ENCODE measurements at regions not wholly inside any gene's neighbourhood (a gene's known extent, or its start where the extent isn't known, plus 50 kb on each side); places are given as distances from the start of the nearest gene placed in this dataset.

GRCh38 chr3:2041931-2042330 is 56.7 kb upstream of the CNTN4 start:
- H3K27ac ChIP-seq = no peak overlapping the region
- H3K36me3 ChIP-seq (replicated peaks) = no peaks in the 10 kb centered on the region
- TF ChIP-seq CTCF (IDR thresholded peaks at IDR 0.05; ENCODE audit: low read depth, low read length, missing control alignments) = no peak
- no peaks in the 10 kb centered on the region for H3K27me3 ChIP-seq (replicated peaks)
- no peak for DNase-seq
- H3K4me3 ChIP-seq (ENCODE audit: low read depth, low read length) = no peak overlapping the region
- in situ Hi-C loops (cut with HindIII; ENCODE audit: low pct_ligation_motif_present, low sequenced_read_pairs) = no loop called here
